ENCODE measurements at regions not wholly inside any gene's neighbourhood (a gene's known extent, or its start where the extent isn't known, plus 50 kb on each side); places are given as distances from the start of the nearest gene placed in this dataset.
"Not testable (repeated sequence)": the region's sequence is repeated elsewhere in the genome, so short reads cannot be mapped to it uniquely, and the experiment has no call there.

DNA sequence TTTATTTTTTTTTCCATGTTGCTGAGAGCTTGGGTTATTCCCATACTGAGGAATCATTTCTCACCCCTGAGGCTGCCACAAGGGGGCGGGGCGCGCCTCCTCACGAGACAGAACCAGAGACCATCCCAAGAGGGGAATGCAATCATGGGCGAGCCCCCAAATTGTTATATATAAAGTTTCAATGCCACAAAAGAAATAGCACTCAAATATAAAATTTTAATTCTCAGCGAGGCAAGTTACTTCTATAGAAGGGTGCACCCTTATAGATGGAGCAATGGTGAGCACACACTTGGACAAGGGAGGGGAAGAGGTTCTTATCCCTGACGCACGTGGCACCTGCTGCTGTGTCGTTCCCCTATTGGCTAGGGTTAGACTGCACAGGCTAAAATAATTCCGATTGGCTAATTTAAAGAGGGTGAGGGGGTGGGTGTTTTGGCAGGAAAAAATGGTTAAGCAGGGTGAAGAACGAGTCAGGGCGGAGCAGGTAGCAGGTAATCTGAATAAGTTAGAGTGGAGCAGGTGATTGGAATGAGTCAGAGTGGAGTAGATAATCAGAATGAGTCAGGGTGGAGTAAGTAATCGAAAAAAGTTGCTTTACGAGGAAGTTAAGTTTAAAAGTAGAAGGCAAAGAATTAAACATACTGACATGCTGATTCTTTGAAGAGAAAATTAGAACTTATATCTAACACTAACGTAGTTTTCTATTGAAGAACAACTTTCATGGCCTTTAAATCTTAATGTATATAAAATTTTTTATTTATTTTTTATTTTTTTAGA lies 177.5 kb downstream of the MTCL1 start:
- DNase-seq (ENCODE audit: low read depth in 2 of 2) = no peak

GRCh38 chr18:8883409-8883668 lies 178.0 kb downstream of the MTCL1 start:
- no peak for DNase-seq (ENCODE audit: low read depth in 2 of 2)

- DNase-seq (ENCODE audit: low read depth in 2 of 2) = not testable (repeated sequence)
These were observed 182.5 kb downstream of the MTCL1 start for GRCh38 chr18:8887877-8888276.

DNA sequence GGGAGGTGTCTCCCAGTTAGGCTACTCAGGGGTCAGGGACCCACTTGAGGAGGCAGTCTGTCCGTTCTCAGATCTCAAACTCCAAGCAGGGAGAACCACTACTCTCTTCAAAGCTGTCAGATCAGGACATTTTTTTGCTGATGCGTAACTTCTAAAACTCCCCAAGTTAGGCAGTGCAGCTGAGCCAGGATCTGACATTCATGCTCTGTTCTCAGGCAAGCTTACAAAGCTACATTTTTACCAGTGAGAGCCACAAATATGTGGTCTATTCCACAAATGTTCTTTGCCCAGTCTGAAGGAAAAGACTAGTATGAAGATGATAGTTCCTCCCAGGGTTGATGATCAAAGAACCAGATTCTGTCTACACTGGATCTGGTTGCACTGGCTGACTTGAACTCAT lies 184.1 kb downstream of the MTCL1 start:
- no peak for DNase-seq (ENCODE audit: low read depth in 2 of 2)

GRCh38 chr18:8890503-8890902 lies 185.1 kb downstream of the MTCL1 start:
- DNase-seq (ENCODE audit: low read depth in 2 of 2) = not testable (repeated sequence)

DNA sequence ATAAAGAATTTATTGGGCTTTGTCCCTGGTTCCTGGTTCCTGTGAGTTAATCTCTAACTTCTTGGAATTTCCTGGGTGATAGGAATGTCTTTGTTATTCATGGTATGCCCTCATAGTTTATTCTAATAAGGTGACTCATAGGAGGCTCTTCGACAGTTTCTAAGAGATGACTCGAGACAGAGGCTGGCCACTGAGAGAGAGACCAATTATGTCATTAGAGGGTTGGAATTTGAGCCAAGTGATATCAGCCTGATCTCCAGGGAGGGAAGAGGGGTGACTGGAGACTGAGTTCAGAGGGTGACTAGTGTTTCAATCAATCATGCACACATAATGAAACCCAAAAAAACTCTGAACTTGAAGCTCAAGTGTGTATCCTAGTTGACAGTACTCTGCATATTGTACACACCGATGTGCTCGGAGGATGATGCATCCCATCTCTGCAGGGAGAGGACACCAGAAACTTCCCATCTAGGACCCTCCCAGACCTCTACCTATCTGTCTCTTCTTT lies 185.7 kb downstream of the MTCL1 start:
- no peak for DNase-seq (ENCODE audit: low read depth in 2 of 2)

- no peak for DNase-seq (ENCODE audit: low read depth in 2 of 2)
These were observed 187.9 kb downstream of the MTCL1 start for GRCh38 chr18:8893221-8893620.

DNA sequence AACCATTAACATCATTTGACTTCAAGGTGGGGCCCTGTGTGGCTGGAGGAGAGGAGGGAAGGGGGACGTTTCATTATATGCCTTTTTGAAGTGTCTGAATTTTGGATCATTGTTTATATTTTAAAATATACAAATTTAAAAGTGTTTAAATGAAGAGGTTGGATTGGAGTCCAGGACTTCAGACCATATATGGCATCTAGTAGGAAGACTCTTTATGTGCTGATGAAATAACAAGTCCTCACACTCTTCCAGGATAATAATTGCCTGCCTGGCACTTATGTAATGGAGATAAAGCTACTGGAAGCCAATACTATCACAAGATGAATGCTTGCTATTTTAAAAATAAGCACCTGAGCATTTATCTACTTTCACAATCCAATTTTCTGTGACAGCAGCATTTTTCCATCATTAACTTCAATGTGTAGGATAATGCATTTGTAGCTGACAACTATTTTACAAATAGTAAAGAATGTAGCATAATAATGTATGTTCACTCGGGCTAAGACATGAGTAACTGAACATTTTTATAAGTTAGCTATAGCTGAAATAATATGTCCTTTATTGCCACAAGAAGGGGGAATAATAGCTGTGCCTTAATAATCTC lies 188.4 kb downstream of the MTCL1 start:
- no peak for DNase-seq (ENCODE audit: low read depth in 2 of 2)

GRCh38 chr18:8894823-8895222 lies 189.5 kb downstream of the MTCL1 start:
- DNase-seq (ENCODE audit: low read depth in 2 of 2) = no peak

DNA sequence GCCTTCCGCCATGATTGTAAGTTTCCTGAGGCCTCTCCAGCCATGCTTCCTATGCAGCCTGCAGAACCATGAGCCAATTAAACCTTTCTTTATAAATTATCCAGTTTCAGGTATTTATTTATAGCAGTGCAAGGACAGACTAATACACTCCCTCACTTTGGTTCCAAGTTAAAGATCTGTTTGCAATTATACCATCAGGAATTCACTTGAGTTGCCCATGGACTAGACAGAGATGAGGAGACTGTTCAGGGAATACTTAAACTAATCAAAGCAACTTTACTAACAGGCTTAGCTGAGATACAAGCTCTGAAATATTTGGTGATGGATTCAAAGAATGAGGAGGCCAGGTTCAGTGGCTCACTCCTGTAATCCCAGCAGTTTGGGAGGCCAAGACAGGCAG lies 190.0 kb downstream of the MTCL1 start:
- DNase-seq (ENCODE audit: low read depth in 2 of 2) = no peak

DNA sequence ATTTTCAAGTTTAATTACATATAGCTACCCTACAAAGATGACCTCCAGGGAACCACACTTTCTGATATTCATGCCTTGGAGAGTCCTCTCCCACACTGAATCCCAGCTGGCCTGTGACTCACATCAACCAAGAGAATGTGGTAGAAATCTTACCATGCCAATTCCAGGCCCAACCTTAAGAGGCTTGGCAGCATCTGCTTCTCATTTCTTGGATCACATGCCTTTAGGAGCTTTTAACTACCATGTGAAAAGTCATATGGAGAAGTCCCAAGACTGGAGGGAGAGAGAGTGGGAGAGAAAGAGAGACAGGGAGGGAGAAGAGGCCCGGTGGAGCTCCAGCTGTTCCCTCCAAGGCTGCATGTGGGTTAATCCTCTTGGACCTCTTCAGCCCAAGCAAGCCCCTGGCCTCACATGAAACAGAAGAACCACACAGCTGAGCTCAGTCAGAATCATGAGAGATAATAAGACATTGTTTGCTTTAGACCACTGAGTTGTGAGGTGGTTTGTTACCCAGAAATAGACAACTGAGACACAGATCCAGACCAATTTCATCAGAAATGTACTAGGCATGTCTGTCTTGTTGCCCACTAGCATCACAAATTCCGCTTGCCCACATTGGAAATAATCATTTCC lies 190.7 kb downstream of the MTCL1 start:
- no peak for DNase-seq (ENCODE audit: low read depth in 2 of 2)

DNA sequence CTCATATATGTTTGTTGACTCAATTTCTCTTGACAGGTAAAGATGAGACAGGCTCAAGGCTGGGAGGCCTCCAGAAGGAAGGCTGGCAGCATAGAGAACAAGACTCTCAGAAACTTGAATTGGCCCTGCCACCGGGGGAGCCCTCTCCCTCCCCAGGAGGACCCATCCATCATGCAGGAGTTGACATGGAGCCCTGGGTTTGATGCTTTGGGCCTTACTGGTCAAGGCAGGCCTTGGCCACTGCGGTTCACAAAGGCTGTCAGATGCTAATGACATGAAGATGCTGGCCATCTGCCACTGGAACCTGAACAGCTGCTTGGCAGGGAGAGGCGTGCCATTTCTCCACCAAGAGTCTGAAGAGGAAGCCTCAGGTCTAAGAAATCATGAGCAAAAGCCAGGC lies 193.6 kb downstream of the MTCL1 start:
- no peak for DNase-seq (ENCODE audit: low read depth in 2 of 2)

DNA sequence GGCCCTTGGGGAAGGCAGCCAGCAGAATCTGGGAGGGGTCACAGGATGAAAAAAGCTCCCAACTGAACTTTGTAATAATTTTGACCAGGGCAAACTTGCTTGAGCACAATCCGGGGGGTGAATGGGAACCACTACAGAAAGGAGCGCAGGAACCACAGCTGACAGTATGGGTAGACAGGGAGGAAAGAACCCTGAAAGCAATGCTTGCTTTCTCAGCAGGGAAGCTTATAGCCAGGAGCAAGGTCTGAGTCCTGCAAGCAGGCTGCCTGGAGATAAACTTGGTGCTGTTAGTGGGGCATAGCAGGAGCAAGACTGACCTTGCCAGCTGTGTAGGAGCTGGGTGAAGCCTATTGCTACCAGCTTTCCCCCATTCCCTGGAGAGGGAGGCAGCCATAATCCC lies 195.2 kb downstream of the MTCL1 start:
- DNase-seq (ENCODE audit: low read depth in 2 of 2) = no peak

DNA sequence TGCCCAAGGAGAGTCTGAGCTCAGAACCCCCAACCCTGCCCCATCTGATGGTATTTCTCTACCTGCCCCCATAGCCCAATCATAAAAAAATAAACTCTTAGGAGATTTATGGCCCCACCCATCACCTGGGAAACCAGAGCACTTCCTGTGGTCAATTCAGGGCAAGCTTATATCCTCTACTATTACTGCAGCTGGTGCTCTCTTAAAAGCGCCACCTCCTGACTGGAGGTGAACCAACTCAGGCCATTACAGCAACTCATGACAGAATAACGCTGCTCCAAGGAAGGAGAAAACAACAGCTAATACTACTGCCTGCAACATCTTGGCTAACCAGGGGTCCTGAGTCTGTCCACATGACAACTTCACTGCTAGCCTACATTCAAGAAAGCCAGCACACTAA lies 195.7 kb downstream of the MTCL1 start:
- no peak for DNase-seq (ENCODE audit: low read depth in 2 of 2)

- DNase-seq (ENCODE audit: low read depth in 2 of 2) = no peak
These were observed 198.2 kb upstream of the NDUFV2 start for GRCh38 chr18:8904316-8904715.

DNA sequence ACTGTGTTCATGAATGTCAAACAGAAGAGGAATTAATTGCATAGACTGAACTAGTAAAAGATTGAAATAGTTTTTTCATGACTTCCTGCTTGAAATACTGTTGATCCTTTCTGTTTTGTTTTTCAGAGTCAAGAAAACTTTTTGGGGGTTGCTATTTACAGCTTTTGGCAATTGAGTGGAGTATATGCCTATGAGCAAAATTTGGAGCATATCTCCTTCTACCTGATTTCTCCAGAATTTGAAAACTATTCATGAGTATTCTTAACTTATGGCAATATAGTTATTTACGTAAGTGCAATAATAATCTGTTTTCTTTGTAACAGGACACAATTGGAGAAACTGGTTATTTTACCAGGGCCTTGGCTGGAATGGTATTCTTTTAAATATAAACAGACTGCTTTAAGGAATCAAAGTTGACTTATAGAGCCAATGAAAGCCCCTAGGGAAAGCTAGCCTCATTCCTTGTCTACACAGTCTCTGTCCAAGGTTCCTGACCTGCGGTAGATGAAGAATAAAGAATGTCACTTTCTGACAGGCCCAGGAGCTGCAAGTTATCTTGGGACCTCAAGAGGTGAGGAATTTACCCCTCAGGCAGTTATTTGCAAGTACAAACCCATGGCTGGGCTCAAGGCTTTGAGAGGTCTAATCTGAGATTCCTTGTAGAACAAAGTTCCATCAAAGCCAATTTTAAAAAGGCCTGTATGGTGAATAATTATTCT lies 193.5 kb upstream of the NDUFV2 start:
- no peak for DNase-seq (ENCODE audit: low read depth in 2 of 2)

DNA sequence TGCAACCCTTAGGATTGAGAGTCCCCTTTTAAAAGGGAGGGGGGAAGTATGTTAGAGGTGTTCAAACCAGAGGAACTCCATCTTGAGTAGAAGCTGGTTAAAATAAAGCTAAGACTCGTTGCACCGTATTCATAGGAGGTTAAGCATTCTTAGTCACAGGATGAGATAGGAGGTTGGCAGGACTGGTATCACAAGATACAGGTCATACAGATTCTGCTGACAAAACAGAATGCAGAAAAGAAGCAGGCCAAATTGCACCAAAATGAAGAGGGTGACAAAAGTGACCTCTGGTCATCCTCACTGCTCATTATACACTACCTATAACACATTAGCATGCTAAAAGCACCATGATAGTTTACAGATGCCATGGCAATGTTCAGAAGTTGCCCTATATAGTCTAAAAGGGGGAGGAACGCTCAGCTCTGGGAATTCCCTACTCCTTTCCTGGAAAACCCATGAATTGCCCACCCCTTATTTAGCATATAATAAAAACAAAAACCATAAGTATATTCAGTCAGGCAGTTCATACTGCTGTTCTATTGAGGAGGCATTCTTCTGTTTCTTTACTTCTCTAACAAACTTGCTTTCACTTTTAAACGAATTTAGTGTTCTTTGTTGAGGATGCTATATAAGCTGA lies 192.2 kb upstream of the NDUFV2 start:
- no peak for DNase-seq (ENCODE audit: low read depth in 2 of 2)

GRCh38 chr18:8910843-8911242 lies 191.7 kb upstream of the NDUFV2 start:
- no peak for DNase-seq (ENCODE audit: low read depth in 2 of 2)

DNA sequence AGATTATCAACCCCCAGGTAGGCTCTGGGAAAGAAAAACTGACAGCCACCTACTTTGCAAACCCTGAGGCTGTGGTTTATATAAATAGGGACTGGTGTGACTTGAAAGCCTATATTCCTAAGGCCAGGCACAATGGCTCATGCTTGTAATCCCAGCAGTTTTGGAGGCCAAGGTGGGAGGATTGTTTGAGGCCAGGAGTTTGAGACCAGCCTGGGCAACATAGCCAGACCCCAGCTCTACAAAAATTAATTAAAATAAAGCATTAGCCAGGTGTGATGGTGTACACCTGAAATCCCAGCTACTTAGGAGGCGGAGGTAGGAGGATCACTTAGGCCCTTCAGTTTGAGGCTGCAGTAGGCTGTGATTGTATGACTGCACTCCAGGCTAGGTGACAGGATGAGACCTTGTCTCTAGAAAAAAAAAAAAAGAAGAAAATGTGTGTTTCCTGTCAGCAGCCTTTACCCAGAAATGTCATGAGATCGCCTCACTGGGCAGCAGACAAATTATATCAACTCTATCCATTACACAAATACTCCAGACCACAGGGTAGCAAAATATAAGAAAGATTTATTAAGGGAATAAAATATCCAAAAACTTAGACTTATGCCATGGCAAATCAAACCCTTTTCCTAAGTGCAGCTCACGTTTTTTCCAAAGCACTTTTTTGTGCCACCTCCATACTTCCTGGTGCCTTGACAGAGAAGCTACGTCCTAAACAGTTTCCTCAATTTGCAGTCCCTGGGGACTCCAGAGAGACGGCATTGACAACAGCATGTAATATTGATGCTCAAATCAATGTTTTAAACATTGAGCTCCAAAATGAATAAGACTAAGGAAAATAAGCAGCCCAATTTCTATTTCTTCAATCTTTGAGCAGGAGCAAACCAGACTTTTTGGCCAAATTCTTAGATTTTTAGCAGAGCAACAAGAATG lies 190.8 kb upstream of the NDUFV2 start:
- no peak for DNase-seq (ENCODE audit: low read depth in 2 of 2)

GRCh38 chr18:8912348-8913326 lies 189.9 kb upstream of the NDUFV2 start:
- DNase-seq (ENCODE audit: low read depth in 2 of 2) = no peak

Measured in activated CD4-positive, alpha-beta T cell treated with anti-CD3 and anti-CD28 coated beads for 24 hours (primary cell).